HepG2 (cell line): ENCODE measurements at regions not wholly inside any gene's neighbourhood (a gene's known extent, or its start where the extent isn't known, plus 50 kb on each side); places are given as distances from the start of the nearest gene placed in this dataset.

Experiments
- ARID5B ChIP-seq: IDR thresholded peaks from 2 replicates; pipeline ENCODE4 v1.4.0; 2020; ENCODE audit warnings: mild to moderate bottlenecking, missing genetic modification reagents
- CEBPG ChIP-seq: IDR thresholded peaks from 2 replicates; pipeline ENCODE4 v1.6.1; 2016
- EP300 ChIP-seq, 3 experiments: sonication (generic) in 1 of 3; formaldehyde crosslinking in 1 of 3; IDR thresholded peaks; 2 replicates each; pipeline versions ENCODE4 v1.5.1 to v1.6.1; 2011 to 2020; ENCODE audit warnings: low read depth in 2 of 3, low read length in 2 of 3, borderline replicate concordance in 1 of 3, improper control_type of control experiment in 1 of 3, mild to moderate bottlenecking in 1 of 3, missing genetic modification reagents in 1 of 3, moderate library complexity in 1 of 3
- FOXO1 ChIP-seq: sonication (generic); formaldehyde crosslinking; IDR thresholded peaks from 2 replicates; pipeline ENCODE4 v1.4.0; 2020; ENCODE audit warnings: missing genetic modification reagents
- MAFF ChIP-seq: IDR thresholded peaks from 2 replicates; pipeline ENCODE4 v1.6.1; 2011; ENCODE audit warnings: low read depth, low read length, improper control_type of control experiment
- MAFK ChIP-seq, 2 experiments: IDR thresholded peaks in 1 of 2; conservative IDR thresholded peaks in 1 of 2; 2 replicates each; pipeline ENCODE4 v1.6.1; 2011; ENCODE audit warnings: improper control_type of control experiment in 2 of 2, low read length in 2 of 2
- NR2C2 ChIP-seq: sonication (generic); formaldehyde crosslinking; IDR thresholded peaks from 2 replicates; pipeline ENCODE4 v1.4.0; 2020; ENCODE audit warnings: missing genetic modification reagents, mild to moderate bottlenecking, moderate library complexity, borderline replicate concordance
- POLR2AphosphoS5 ChIP-seq: IDR thresholded peaks from 2 replicates; pipeline ENCODE4 v1.6.1; 2012; ENCODE audit warnings: low read depth, low read length
- TMF1 ChIP-seq: sonication (generic); formaldehyde crosslinking; IDR thresholded peaks from 2 replicates; pipeline ENCODE4 v1.8.1; 2022; ENCODE audit warnings: low read depth, missing genetic modification reagents

- no peak for TF ChIP-seq TMF1
- TF ChIP-seq CEBPG (CRISPR knock-in tag), result no peak
- TF ChIP-seq MAFF, result no peak
- TF ChIP-seq MAFK (conservative IDR thresholded peaks at IDR 0.05 in 1 of 2, IDR thresholded peaks at IDR 0.05 in 1 of 2; ENCODE audit: low read length in 2 of 2), result no peak
- TF ChIP-seq POLR2AphosphoS5, result no peak
- no peak for TF ChIP-seq ARID5B (CRISPR knock-in tag)
- no peak for TF ChIP-seq NR2C2
- TF ChIP-seq FOXO1 (CRISPR knock-in tag), result no peak
- TF ChIP-seq EP300 (IDR thresholded peaks at IDR 0.05; ENCODE audit: low read depth in 2 of 2, low read length in 2 of 2), result no peak
- no peak for TF ChIP-seq EP300 (CRISPR knock-in tag; IDR thresholded peaks at IDR 0.05; ENCODE audit: borderline replicate concordance)
Observed at GRCh38 chr15:69751566-69751965, 298.9 kb downstream of the RPLP1 start.
